NCI-H128 (cell line): ENCODE measurements at regions not wholly inside any gene's neighbourhood (a gene's known extent, or its start where the extent isn't known, plus 50 kb on each side); places are given as distances from the start of the nearest gene placed in this dataset.

Experiments
- DNase-seq: peaks from one replicate; lab custom pipeline; 2025; ENCODE audit not compliant: unreplicated experiment; lab: John Stamatoyannopoulos, UW

DNA sequence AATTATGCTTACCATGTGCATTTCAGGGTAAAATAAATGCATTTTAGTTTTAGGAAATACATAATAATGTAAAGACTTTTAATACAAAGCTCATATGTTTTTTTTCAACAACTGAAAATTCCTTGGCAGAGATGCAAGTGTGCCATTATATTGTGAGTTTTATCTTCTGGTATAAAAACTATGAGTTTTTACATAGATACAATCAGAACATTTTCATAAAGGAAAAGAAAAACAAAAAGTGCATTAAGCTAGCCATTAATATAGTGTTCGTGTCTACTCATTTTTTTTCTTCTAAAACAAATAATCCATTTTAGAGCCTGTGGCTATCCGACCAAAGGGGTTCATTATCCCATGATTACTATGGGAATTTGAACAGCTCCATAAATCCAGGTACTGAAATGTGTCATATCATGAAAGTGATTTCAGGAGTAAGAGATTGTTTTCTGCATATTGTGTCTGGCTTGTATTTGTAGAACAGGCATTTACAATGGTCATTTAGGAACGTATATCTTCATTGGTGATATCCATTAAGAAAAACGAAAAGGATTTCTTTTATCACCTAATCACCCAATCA is 236.9 kb upstream of the SLC10A2 start:
- no peak for DNase-seq

DNA sequence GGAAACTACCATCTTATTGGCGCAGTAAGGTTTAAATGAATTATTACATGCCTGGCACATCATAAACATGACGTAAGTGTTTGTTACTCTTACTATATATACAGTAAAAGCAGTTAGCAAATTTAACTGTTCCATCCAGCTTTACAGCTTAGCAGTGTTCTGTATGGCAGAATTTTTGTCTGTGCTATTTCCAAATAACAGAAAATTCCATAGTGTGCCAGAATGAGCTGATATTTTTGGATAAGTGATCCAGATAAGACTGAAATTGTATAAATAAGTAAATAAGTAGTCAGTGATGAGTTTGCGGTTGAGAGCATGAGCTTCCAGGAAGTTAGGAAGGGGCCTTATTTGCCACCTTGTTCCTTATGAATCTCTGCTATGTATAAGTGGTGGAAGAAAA is 236.5 kb upstream of the SLC10A2 start:
- DNase-seq, result no peak

DNA sequence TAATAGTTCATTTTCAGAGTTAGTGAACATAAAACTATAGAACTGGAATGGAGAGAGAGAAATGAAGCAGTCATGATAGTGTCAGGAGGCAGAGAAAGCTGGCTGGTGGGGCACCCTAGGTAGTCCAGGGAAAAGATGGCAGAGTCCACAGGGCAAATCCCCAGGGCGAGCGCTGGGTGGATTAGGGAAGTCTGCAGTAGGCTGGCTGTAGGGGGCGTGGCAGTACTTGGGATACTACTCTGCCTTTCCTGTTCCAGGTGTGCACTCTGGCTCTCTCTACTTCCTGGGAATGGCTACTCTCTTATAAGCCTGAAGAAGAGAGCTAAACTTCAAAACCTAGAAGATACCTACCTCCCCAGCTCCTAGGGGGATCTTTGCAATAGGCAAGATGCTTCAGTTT is 232.9 kb upstream of the SLC10A2 start:
- DNase-seq, result no peak

DNA sequence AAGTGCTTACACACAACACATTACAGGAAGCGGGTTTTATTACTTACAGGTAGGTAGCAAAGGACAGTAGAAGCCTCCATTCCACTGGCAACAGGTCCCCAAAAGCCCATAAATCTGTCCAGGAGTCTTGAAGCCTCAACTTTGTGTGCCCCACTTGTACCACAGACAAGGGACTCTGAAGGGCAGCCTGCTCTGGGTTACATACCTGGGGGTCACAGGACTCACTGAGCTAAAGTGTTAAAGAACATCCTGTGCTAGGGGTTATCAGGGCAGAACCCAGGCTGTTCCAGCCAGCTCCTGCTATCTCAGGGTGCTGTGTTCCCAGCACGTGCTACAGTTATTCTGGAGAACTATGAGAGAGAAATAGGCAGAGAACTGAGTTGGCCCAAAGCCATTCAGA is 230.9 kb upstream of the SLC10A2 start:
- no peak for DNase-seq

DNA sequence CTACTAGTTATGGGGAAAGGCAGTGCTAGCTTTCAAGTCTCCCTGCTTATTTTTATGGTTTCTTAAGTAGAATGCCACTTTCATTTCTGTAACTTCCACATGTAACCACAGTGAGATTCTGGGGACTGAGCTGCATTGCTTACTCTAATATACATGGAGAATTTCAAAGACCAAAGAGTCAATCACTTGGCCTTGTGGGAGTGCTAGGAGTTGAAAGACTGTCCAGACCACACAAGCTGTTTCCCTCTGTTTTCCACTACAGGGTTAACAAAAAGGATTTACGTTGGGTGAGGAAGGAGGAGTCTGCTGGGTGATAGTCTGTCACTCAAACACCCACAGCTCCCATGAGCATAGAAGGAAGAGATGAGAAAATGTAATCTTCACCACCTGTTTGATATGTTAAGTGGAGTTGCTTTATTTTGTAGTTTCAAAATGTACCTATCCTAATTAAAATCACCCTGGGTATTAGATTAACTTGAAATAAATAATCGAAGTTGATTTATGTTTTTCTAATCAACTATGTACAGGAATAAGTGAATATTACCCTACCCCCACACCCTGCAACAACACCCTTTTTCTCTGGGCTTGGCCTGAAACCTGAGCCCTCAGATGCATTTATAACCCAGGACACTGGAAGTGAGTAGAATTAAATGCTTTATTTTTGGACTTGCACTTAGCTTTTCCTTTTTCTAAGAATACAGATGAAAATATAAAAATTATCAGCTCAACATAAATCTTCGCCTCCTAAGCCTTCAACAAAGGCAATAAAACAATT is 225.8 kb upstream of the SLC10A2 start:
- no peak for DNase-seq

DNA sequence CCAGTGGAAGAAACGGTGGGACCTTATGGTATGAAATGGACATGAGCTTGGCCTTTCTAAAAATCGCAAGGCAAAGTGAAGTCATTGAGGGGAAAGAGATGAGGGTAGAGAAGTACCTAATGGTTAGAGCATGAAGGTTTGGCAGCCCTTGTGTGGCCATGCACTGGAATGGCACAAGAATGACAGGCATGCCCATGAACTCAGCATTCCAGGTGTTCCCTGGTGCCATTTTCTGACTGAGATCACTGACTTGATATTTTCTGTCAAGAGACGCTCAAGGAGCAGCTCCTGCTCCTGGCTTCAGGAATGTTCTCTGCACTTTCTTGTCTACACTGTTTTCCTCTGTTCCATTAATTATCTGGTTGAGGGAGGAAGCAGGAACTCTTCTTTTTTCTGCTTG is 225.0 kb upstream of the SLC10A2 start:
- DNase-seq, result no peak

DNA sequence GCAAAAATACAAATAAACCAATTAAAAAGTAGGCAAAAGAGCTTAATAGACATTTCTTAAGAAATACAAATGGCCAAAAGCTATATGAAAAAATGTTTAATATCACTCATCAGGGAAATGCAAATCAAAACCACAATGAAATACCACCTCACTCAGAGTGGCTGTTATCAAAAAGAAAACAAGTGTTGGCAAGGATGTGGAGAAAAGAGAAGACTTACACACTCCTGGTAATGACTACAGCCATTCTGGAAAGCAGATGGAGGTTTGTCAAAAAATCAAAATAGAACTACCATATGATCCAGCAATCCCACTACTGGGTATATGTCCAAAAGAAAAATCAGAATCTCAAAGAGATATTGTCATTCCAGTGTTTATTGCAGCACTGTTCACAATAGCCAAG is 223.5 kb upstream of the SLC10A2 start:
- no peak for DNase-seq

DNA sequence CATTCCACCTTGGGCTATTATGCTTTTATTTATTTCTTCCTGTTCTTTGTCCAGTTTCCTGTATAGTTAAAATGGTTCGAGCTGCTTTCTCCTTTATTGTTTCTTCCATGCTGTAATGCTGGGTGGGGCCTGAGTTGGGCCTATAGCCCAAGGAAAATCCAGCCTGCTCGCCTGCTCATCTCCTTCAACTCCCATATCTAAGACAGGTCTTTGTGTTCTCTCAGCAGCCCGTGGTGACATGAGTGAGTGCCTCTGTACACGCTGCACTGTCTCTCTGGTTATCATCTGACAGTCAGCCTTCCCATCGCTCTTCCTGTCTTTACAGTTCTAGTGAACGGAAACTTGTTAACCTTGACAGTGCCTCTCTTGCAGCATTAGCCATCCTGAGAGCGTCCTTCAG is 221.9 kb upstream of the SLC10A2 start:
- DNase-seq, result no peak

DNA sequence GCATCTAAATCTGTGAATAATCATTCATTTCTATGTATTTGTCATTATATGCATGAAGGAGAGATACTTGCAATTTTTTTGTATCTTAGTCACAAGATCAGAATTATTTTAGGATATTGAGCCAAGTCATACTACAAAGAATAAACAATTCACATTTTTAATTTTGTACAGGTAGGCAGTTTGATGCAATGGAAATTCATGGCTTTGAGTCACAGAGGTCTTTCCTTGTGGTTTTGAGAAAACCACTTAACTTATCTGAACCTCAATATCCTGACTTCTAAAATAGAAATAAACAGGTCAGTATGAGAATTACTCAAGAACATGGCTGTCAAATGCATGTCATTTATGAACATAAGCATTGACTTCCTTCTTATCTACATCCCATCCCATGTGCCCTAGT is 221.4 kb upstream of the SLC10A2 start:
- DNase-seq, result no peak

DNA sequence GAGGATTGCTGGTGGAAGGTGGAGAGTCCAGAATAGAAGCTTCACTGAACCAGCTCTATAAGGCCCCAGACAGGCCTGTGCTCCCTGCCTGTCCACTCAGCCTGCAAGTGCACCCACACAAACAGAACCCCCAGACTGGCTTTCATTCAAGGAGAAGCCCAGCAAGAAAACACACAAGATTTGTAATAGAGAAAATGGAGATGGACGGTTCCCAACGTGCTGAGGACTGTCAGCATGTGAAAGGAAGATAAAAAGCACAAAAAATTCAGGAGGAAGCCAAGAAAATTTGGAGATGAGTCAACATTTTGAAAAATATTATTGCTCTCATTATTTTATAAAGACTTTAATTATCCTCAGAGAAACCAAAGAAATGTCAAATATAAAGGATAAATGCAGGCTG is 218.2 kb upstream of the SLC10A2 start:
- DNase-seq, result no peak

DNA sequence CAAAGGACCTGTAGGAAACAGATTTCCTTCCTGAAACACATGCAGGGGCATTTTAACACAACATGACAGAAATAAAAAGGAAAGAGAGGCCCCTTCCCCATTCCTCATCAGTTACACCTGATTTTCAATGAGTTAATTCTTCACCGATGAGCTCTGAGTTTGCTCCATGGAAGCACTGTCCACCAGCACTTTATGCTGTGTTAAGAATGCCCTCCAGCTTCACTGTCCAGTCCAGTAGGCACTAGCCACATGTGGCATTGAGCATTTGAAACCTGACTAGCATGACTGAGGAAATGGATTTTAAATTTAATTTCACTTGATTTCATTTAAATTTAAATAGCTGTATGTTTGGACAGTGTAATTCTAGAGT is 217.2 kb upstream of the SLC10A2 start:
- DNase-seq, result no peak

DNA sequence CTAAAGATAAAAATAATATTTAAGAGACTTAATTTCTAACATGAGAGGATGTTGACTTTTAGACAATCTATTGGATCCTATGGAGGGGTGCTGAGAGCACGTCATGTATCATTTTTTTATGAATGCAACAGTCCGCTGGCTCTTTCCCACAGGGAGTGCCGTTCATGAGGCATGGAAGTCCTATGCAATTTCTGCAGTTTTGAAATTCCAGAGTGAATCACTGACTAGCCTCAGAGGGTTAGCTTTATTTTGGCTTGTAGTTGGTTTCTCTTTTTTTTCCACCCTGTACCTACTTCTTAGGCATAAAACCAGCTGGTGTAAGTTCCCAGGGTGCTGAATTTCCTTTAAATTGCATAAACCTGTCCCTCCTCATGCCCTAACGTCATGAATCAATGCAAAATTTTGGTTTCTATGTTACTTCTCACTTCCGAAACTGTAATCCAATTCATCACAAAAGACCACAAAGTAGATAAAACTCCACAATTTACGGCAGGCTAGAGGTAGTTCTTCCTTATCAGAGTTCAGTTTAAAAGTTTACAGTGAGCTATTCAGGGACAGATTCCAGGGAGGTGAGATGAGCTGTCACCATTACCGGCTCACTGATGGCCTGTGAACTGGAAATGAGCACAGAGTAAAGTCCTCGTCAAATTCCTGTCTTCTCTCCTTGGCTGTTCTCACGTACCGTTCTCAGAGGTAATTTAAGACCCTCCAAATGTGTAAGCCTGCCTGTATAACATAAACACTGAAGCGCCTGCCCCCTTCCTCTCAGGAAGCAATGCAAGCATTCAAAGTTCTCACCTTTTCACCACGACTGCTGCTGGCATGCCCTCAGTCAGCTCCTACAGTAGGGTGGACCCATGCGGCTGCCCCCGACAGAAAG is 216.6 kb upstream of the SLC10A2 start:
- DNase-seq, result no peak

DNA sequence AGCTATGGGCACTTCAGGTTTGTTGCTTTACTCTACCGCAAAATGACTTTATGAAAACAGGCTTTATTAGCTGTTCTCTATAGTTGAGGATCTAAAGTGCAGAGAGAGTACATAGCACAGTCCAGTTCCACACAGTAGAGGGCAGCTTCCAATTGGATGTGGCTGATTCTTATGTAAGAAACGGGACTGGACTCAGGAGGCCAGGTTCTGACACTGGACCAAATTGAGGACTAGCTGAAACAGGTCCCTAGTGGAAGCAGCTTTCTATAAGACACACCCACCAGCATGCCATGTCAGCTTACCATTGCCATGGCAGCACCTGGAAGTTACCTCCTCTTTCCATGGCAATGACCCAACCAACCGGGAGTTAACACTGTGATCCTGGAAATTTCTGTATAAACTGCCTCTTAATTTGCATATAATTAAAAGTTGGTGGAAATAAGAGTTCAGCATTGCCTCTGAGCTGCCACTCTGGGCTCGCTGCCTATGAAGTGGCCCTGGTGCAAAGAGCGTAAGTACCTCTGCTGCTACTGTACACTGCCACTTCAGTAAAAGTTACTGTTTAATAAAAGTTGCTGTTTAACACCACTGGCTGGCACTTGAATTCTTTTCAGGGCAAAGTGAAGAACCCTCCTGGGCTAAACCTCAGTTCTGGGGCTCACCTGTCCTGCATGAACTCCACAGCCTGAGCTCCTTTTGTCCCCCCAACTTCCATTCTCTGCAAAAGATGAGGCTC is 211.9 kb upstream of the SLC10A2 start:
- DNase-seq, result no peak

DNA sequence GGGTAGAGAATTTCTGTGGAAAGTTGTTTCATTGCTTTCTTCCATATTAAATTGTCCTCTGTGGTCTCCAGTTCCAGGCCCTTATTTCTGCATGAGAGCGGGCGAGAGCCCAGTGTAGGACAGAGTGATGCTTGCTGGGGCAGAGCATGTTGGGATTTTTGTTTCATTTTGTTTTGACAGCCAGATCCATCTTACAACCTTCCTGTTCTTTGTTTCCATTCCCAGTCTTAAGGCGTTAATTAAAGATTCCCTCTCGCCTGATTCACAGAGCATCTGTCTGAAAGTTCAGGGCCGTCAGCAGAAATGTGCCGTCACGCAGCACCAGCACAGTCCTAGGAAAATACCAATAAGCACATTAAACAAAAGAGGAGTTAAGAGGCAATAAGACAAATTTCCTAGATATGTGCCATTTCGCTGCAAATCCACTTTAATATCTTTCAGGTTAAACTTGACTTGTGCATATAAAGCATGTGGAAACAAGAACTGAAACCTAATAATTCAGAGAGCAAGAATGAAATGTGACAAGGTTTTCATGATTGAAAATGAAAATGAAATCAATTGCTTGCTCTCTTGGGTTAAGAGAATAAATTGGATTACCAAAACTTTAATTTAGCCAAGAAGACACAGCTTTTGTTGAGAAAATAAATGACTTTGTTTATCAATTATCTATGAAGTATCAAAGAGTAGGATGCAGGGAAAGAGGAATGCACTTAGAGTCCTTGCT is 210.7 kb upstream of the SLC10A2 start:
- DNase-seq, result no peak

DNA sequence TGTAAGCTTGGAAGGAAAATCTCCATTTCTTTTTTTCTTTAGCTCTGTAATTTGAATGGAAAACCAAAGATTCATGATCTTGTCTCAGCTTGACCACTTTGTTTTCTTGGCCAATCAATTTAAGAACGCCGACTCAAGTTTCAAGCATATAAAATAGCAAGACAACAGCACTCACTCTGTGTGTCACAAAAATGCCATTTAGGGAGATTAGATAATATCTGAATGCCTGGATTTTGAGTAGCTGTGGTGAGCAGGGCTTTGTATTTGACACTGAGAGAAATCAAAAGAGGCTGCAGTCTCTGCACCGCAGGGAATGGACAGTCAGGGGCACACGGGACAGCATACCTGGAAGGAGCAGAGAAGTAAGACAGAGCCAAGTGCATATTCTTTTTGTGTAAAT is 209.5 kb upstream of the SLC10A2 start:
- no peak for DNase-seq

DNA sequence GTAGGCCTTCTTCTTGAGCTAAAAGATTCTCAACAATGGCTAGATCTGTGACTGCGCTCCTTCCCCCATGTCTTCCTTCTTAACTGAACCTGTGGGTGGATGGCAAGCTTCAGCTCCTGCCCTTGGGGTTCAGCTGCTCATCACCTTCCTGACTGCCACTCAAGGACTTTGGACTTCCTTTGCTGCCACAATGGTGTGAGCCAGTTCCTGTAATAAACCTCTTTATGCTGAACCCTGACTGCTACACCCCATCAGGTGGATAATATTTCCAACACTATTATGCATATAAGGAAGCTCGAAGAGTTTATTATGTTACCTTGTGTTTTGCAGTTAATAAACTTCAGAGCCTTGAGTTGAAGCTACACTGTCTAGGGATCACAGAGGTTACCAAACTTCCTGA is 208.9 kb upstream of the SLC10A2 start:
- DNase-seq, result no peak

DNA sequence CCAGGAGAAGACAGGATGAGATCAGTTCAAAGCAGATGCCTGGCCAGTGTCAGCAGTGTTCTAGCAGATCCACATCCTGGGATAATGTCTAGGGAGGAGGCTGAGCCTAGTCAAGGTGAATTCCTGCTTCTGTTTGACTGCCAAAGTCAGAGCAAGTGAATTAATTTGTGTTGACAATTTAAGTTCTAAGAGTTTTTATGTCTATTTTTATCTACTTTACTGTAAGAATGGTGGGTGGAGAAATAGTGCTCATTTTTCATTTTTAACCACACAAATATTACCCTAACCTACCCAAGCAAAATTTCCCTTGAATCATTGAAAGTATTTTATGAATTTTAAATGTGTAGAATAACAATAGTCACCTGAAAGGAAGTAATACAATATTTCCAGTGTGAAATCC is 207.6 kb upstream of the SLC10A2 start:
- DNase-seq, result no peak

DNA sequence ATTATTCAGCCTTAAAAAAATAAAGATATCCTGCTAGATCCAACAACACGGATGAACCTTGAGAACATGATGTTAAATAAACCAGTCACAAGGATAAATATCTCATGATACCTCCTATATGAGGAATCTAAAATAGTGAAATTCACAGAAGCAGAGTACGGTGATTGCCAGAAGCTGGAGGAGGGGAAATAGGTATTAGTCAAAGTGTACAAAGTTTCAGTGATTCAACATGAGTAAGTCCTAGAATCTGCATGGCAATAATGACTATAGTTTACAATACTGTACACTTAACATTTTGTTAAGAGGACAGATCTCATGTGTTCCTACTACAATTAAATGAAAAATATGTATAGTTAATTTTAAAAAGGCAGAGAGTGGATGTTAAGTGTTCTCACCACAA is 206.6 kb upstream of the SLC10A2 start:
- no peak for DNase-seq

DNA sequence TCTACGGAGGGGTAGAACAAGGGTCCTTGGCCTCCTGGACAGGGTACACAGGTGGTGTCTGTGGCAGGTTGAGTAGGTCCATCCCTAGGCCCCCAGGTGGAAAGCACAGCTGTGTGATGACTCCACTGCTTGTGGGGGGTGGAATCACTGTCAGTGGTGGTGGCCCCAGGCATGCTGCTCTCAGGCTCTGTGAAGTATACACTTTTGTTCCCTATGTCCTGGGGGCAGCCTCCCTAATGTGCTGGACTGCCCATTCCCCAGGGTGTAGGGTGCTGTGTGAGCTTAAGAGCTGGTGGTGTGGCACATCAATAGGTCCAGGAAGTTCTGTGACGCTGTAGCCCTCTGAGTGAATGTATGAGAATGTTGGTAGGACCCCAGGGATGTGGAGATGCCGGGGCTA is 197.2 kb upstream of the SLC10A2 start:
- no peak for DNase-seq

DNA sequence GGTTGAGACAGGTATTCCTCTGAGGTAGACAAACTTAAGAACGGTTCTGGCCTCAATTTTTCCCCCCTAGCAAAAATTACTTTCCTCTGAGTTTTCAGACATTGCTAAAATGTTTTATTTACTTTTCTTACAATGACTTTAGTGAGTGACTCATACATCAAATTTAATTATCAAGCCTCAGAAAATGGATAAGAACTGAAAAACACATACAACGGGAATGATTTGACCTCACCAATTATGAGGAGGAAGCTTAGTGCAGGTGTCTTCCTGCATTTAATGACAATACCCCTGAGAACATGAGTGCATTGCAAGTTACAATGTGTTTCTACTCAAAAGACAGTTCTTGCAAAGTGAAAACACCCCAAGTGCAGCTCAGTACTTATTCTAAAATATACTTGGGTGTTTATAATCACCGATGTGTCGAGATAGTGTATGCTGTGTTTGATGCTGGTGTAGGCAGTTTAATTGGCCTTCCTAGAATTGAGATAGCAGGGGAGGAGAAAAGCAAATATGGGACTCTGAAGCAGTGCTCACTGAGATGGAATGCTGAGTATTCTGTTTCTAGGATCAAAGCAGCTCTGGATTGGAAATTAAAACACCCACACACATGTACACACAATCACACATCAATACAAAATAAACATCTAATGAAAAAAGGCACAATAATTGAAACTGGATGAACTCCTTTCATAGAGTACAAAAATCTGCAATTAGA is 189.5 kb upstream of the SLC10A2 start:
- DNase-seq, result no peak
